ENCODE measurements at regions not wholly inside any gene's neighbourhood (a gene's known extent, or its start where the extent isn't known, plus 50 kb on each side); places are given as distances from the start of the nearest gene placed in this dataset.

DNA sequence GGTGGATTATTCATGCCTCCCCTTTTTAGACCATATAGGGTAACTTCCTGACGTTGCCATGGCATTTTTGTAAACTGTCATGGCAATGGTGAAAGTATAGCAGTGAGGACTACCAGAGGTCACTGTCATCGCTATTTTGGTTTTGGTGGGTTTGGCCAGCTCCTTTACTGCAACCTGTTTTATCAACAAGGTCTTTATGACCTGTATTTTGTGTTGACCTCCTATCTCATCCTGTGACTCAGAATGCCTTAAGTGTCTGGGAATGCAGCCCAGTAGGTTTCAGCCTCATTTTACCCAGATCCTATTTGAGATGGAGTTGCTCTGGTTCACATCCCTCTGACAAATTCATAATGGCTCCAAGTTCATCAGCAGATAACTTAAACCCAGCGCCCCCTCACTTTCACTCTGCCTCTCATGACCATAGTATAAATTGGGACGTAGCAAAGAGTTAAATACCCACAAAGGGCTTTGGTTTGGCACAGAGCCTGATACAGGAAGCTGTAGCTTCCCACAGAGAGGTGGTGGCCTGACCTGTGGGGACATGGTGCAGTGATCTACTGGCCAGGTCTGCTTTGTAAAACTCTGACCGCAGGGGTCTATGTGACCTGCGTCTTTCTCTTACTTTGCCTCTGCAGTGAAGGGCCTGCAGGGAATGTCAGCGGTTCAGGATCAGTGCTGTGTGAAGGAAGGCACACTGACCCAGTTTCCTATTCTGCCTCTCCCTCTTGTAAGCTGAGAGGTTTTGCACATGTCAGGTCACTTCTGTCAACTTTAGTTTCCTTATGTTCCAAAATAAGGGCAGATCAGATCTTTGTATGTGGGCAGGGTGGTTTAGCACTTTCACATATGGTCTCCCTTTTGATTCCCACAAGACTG, 78.1 kb upstream of the ZNF644 start:
- H3K9me3 ChIP-seq (ENCODE audit: control insufficient read depth in 4 of 4, low read length in 3 of 4): no peaks in the 10 kb centered on the region
- H3K36me3 ChIP-seq (ENCODE audit: control insufficient read depth in 4 of 4, insufficient read depth in 3 of 4, low read depth in 1 of 4, low read length in 3 of 4): no peaks in the 10 kb centered on the region
- TF ChIP-seq RAD21 (IDR thresholded peaks at IDR 0.05): no peak
- no peak for TF ChIP-seq FOXA1 (IDR thresholded peaks at IDR 0.05)
- no peak for TF ChIP-seq NR2F2 (IDR thresholded peaks at IDR 0.05)
- no peak for TF ChIP-seq FOXA2 (IDR thresholded peaks at IDR 0.05)
- no peak for TF ChIP-seq YY1 (IDR thresholded peaks at IDR 0.05)
- TF ChIP-seq, protein P1, sequence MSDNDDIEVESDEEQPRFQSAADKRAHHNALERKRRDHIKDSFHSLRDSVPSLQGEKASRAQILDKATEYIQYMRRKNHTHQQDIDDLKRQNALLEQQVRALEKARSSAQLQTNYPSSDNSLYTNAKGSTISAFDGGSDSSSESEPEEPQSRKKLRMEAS (IDR thresholded peaks at IDR 0.05): no peak
- TF ChIP-seq, protein P2, sequence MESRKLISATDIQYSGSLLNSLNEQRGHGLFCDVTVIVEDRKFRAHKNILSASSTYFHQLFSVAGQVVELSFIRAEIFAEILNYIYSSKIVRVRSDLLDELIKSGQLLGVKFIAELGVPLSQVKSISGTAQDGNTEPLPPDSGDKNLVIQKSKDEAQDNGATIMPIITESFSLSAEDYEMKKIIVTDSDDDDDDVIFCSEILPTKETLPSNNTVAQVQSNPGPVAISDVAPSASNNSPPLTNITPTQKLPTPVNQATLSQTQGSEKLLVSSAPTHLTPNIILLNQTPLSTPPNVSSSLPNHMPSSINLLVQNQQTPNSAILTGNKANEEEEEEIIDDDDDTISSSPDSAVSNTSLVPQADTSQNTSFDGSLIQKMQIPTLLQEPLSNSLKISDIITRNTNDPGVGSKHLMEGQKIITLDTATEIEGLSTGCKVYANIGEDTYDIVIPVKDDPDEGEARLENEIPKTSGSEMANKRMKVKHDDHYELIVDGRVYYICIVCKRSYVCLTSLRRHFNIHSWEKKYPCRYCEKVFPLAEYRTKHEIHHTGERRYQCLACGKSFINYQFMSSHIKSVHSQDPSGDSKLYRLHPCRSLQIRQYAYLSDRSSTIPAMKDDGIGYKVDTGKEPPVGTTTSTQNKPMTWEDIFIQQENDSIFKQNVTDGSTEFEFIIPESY (IDR thresholded peaks at IDR 0.05): no peak
- no peak for TF ChIP-seq GABPA (IDR thresholded peaks at IDR 0.05 in 1 of 2, conservative IDR thresholded peaks at IDR 0.05 in 1 of 2)
- TF ChIP-seq JUND (IDR thresholded peaks at IDR 0.05): no peak
- no peak for TF ChIP-seq SP1 (IDR thresholded peaks at IDR 0.05)
- TF ChIP-seq, protein P3, sequence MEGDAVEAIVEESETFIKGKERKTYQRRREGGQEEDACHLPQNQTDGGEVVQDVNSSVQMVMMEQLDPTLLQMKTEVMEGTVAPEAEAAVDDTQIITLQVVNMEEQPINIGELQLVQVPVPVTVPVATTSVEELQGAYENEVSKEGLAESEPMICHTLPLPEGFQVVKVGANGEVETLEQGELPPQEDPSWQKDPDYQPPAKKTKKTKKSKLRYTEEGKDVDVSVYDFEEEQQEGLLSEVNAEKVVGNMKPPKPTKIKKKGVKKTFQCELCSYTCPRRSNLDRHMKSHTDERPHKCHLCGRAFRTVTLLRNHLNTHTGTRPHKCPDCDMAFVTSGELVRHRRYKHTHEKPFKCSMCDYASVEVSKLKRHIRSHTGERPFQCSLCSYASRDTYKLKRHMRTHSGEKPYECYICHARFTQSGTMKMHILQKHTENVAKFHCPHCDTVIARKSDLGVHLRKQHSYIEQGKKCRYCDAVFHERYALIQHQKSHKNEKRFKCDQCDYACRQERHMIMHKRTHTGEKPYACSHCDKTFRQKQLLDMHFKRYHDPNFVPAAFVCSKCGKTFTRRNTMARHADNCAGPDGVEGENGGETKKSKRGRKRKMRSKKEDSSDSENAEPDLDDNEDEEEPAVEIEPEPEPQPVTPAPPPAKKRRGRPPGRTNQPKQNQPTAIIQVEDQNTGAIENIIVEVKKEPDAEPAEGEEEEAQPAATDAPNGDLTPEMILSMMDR (IDR thresholded peaks at IDR 0.05; ENCODE audit: low read depth, low read length, missing input control): no peak
- TF ChIP-seq, protein P4, sequence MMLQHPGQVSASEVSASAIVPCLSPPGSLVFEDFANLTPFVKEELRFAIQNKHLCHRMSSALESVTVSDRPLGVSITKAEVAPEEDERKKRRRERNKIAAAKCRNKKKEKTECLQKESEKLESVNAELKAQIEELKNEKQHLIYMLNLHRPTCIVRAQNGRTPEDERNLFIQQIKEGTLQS (IDR thresholded peaks at IDR 0.05): no peak
- no peak for TF ChIP-seq TAF1 (conservative IDR thresholded peaks at IDR 0.05)
- no peak for TF ChIP-seq HNF4A (conservative IDR thresholded peaks at IDR 0.05)
- no peak for TF ChIP-seq RXRA (IDR thresholded peaks at IDR 0.05)
- TF ChIP-seq, protein P5, sequence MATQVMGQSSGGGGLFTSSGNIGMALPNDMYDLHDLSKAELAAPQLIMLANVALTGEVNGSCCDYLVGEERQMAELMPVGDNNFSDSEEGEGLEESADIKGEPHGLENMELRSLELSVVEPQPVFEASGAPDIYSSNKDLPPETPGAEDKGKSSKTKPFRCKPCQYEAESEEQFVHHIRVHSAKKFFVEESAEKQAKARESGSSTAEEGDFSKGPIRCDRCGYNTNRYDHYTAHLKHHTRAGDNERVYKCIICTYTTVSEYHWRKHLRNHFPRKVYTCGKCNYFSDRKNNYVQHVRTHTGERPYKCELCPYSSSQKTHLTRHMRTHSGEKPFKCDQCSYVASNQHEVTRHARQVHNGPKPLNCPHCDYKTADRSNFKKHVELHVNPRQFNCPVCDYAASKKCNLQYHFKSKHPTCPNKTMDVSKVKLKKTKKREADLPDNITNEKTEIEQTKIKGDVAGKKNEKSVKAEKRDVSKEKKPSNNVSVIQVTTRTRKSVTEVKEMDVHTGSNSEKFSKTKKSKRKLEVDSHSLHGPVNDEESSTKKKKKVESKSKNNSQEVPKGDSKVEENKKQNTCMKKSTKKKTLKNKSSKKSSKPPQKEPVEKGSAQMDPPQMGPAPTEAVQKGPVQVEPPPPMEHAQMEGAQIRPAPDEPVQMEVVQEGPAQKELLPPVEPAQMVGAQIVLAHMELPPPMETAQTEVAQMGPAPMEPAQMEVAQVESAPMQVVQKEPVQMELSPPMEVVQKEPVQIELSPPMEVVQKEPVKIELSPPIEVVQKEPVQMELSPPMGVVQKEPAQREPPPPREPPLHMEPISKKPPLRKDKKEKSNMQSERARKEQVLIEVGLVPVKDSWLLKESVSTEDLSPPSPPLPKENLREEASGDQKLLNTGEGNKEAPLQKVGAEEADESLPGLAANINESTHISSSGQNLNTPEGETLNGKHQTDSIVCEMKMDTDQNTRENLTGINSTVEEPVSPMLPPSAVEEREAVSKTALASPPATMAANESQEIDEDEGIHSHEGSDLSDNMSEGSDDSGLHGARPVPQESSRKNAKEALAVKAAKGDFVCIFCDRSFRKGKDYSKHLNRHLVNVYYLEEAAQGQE (IDR thresholded peaks at IDR 0.05): no peak
- no peaks in the 10 kb centered on the region for H3K27me3 ChIP-seq (ENCODE audit: control insufficient read depth in 4 of 4, insufficient read depth in 4 of 4, low read length in 3 of 4)
- H3K27ac ChIP-seq (ENCODE audit: low read depth in 1 of 2, low read length in 2 of 2): no peak overlapping the region
- H3K4me3 ChIP-seq (ENCODE audit: low read depth in 1 of 3, low read length in 3 of 3): no peak overlapping the region
- 75% methylated on average over 7 of the region's 7 CpGs for WGBS
- no peak for DNase-seq (ENCODE audit: low spot score)
- H3K9ac ChIP-seq (ENCODE audit: low read depth in 1 of 2, low read length in 2 of 2): no peak overlapping the region
- no peaks in the 10 kb centered on the region for H3K4me1 ChIP-seq (ENCODE audit: control insufficient read depth in 4 of 4, insufficient read depth in 4 of 4, low read length in 3 of 4)

All from liver (tissue), 8 donors.